IMR-90 (cell line): ENCODE measurements at regions not wholly inside any gene's neighbourhood (a gene's known extent, or its start where the extent isn't known, plus 50 kb on each side); places are given as distances from the start of the nearest gene placed in this dataset.

Source experiments
- CHD1 ChIP-seq: IDR thresholded peaks from 2 replicates; pipeline ENCODE4 v1.6.1; 2012; ENCODE audit warnings: low read depth, low read length, improper control_type of control experiment
- CTCF ChIP-seq: conservative IDR thresholded peaks from 2 replicates; pipeline ENCODE4 v1.5.1; 2012; ENCODE audit warnings: mild to moderate bottlenecking, low read depth, low read length, improper control_type of control experiment
- POLR2A ChIP-seq: IDR thresholded peaks from 2 replicates; pipeline ENCODE4 v1.6.1; 2012; ENCODE audit warnings: mild to moderate bottlenecking, low read depth, low read length
- RFX5 ChIP-seq: IDR thresholded peaks from 2 replicates; pipeline ENCODE4 v1.8.0; 2012; ENCODE audit warnings: low read depth, mild to moderate bottlenecking, low read length, moderate library complexity
- SMC3 ChIP-seq: fragments of 150-350 bp; IDR thresholded peaks from 2 replicates; pipeline ENCODE4 v1.6.1; 2016; ENCODE audit warnings: low read depth, mild to moderate bottlenecking, antibody characterized with exemption, low read length, moderate library complexity
- USF2 ChIP-seq: fragments of 150-350 bp; IDR thresholded peaks from 2 replicates; pipeline ENCODE4 v1.6.1; 2017; ENCODE audit warnings: mild to moderate bottlenecking, antibody characterized with exemption, low read length, low read depth

- TF ChIP-seq CTCF = no peak
- no peak for TF ChIP-seq POLR2A
- TF ChIP-seq RFX5 = no peak
- TF ChIP-seq CHD1 = no peak
- no peak for TF ChIP-seq USF2
- no peak for TF ChIP-seq SMC3
Observed at GRCh38 chr9:14524873-14525515, 168.2 kb downstream of the ZDHHC21 start.
